ENCODE measurements at regions not wholly inside any gene's neighbourhood (a gene's known extent, or its start where the extent isn't known, plus 50 kb on each side); places are given as distances from the start of the nearest gene placed in this dataset.

GRCh38 chr5:82684165-82684564, 393.0 kb downstream of the TMEM167A start:
- Histone ChIP-seq H3K4me3 (ENCODE audit: low read length) (no peak overlapping the region), H3K36me3 (replicated peaks; ENCODE audit: low read depth, low read length) (no peaks in the 10 kb centered on the region), H3K4me2 (ENCODE audit: low read length) (no peak overlapping the region), H2AFZ (ENCODE audit: low read depth, low read length) (no peak overlapping the region), H3K9me3 (ENCODE audit: insufficient read depth, low read length) (peaks cover 4% of the 10 kb centered on the region; the same call in 1 of the 2 replicates), H3K4me1 (ENCODE audit: low read length) (no peaks in the 10 kb centered on the region), H3K27me3 (ENCODE audit: low read depth, low read length) (no peaks in the 10 kb centered on the region), H4K20me1 (ENCODE audit: insufficient read depth, low read length) (no peaks in the 10 kb centered on the region), H3K27ac (ENCODE audit: low read length) (no peak overlapping the region), H3K9ac (ENCODE audit: low read length) (no peak overlapping the region), H3K79me2 (ENCODE audit: low read length) (no peaks in the 10 kb centered on the region)
- TF ChIP-seq, protein P1, sequence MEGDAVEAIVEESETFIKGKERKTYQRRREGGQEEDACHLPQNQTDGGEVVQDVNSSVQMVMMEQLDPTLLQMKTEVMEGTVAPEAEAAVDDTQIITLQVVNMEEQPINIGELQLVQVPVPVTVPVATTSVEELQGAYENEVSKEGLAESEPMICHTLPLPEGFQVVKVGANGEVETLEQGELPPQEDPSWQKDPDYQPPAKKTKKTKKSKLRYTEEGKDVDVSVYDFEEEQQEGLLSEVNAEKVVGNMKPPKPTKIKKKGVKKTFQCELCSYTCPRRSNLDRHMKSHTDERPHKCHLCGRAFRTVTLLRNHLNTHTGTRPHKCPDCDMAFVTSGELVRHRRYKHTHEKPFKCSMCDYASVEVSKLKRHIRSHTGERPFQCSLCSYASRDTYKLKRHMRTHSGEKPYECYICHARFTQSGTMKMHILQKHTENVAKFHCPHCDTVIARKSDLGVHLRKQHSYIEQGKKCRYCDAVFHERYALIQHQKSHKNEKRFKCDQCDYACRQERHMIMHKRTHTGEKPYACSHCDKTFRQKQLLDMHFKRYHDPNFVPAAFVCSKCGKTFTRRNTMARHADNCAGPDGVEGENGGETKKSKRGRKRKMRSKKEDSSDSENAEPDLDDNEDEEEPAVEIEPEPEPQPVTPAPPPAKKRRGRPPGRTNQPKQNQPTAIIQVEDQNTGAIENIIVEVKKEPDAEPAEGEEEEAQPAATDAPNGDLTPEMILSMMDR (IDR thresholded peaks at IDR 0.05; ENCODE audit: low read depth, low read length) = no peak
- no peak for TF ChIP-seq EZH2phosphoT487 (IDR thresholded peaks at IDR 0.05; ENCODE audit: low read depth)

DNA sequence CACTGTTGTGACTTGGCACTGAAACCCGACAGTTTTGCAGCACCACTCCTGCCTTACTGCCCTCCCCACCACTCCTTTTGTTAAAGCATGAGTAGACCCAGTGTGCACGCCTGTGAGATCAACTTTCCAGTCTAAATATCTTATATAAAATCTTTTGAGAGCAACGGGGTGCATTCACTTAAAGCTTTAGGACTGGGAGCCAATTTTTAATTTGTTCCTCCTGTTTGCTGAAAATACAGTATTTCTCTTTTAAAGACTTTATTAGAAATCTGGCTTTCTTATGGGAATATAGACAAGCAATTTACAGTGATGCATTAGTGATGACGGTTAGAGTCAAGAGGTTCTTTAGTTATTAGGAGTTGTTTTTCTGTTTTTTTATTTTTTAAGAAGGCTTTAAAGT, 397.5 kb downstream of the TMEM167A start:
- peaks cover 10% of the 10 kb centered on the region for H3K4me1 ChIP-seq (ENCODE audit: low read length)
- H3K27me3 ChIP-seq (ENCODE audit: low read depth, low read length) = no peaks in the 10 kb centered on the region
- no peak overlapping the region for H3K4me2 ChIP-seq (ENCODE audit: low read length)
- no peak overlapping the region for H3K4me3 ChIP-seq (ENCODE audit: low read length)
- H3K27ac ChIP-seq (ENCODE audit: low read length) = no peak overlapping the region
- no peaks in the 10 kb centered on the region for H3K79me2 ChIP-seq (ENCODE audit: low read length)
- TF ChIP-seq, protein P1 (IDR thresholded peaks at IDR 0.05; ENCODE audit: low read depth, low read length) = no peak
- no peak for TF ChIP-seq EZH2phosphoT487 (IDR thresholded peaks at IDR 0.05; ENCODE audit: low read depth)
- no peak overlapping the region for H3K9ac ChIP-seq (ENCODE audit: low read length)
- no peaks in the 10 kb centered on the region for H3K36me3 ChIP-seq (replicated peaks; ENCODE audit: low read depth, low read length)
- peaks cover 4% of the 10 kb centered on the region; the same call in 1 of the 2 replicates for H3K9me3 ChIP-seq (ENCODE audit: insufficient read depth, low read length)
- no peaks in the 10 kb centered on the region for H4K20me1 ChIP-seq (ENCODE audit: insufficient read depth, low read length)
- no peak overlapping the region for H2AFZ ChIP-seq (ENCODE audit: low read depth, low read length)

- H3K9me3 ChIP-seq (ENCODE audit: insufficient read depth, low read length) = peaks cover under 1% of the 10 kb centered on the region; the same call in 1 of the 2 replicates
- H3K36me3 ChIP-seq (replicated peaks; ENCODE audit: low read depth, low read length) = no peaks in the 10 kb centered on the region
- H3K4me1 ChIP-seq (ENCODE audit: low read length) = peaks cover 20% of the 10 kb centered on the region
- peak overlapping the region; percentile 16; the same call in 1 of the 2 replicates for H3K4me2 ChIP-seq (ENCODE audit: low read length)
- no peak overlapping the region for H3K4me3 ChIP-seq (ENCODE audit: low read length)
- no peaks in the 10 kb centered on the region for H3K79me2 ChIP-seq (ENCODE audit: low read length)
- no peaks in the 10 kb centered on the region for H3K27me3 ChIP-seq (ENCODE audit: low read depth, low read length)
- H3K27ac ChIP-seq (ENCODE audit: low read length) = no peak overlapping the region
- TF ChIP-seq, protein P1 (IDR thresholded peaks at IDR 0.05; ENCODE audit: low read depth, low read length) = no peak
- no peak for TF ChIP-seq EZH2phosphoT487 (IDR thresholded peaks at IDR 0.05; ENCODE audit: low read depth)
- no peak overlapping the region for H2AFZ ChIP-seq (ENCODE audit: low read depth, low read length)
- H4K20me1 ChIP-seq (ENCODE audit: insufficient read depth, low read length) = no peaks in the 10 kb centered on the region
- H3K9ac ChIP-seq (ENCODE audit: low read length) = no peak overlapping the region
Measured at GRCh38 chr5:82676661-82677060, 398.5 kb upstream of the RPS23 start.

- H3K4me1 ChIP-seq (ENCODE audit: low read length) = peaks cover 20% of the 10 kb centered on the region
Measured at GRCh38 chr5:82674671-82675070, 396.5 kb upstream of the RPS23 start.

More at GRCh38 chr5:82674671-82675070, 396.5 kb upstream of the RPS23 start:
- Histone ChIP-seq H3K4me2 (ENCODE audit: low read length) (no peak overlapping the region), H3K4me3 (ENCODE audit: low read length) (no peak overlapping the region), H3K36me3 (replicated peaks; ENCODE audit: low read depth, low read length) (no peaks in the 10 kb centered on the region), H3K79me2 (ENCODE audit: low read length) (no peaks in the 10 kb centered on the region), H2AFZ (ENCODE audit: low read depth, low read length) (no peak overlapping the region), H3K9ac (ENCODE audit: low read length) (no peak overlapping the region), H3K9me3 (ENCODE audit: insufficient read depth, low read length) (no peaks in the 10 kb centered on the region), H3K27me3 (ENCODE audit: low read depth, low read length) (no peaks in the 10 kb centered on the region), H3K27ac (ENCODE audit: low read length) (no peak overlapping the region), H4K20me1 (ENCODE audit: insufficient read depth, low read length) (no peaks in the 10 kb centered on the region)
- TF ChIP-seq, protein P1 (IDR thresholded peaks at IDR 0.05; ENCODE audit: low read depth, low read length) = no peak
- TF ChIP-seq EZH2phosphoT487 (IDR thresholded peaks at IDR 0.05; ENCODE audit: low read depth) = no peak
